ENCODE measurements at regions not wholly inside any gene's neighbourhood (a gene's known extent, or its start where the extent isn't known, plus 50 kb on each side); places are given as distances from the start of the nearest gene placed in this dataset.

GRCh38 chr4:4764558-4764905, 94.9 kb upstream of the MSX1 start:
- H3K9me3 ChIP-seq = no peaks in the 10 kb centered on the region
- H3K36me3 ChIP-seq = no peaks in the 10 kb centered on the region
- no peaks in the 10 kb centered on the region for H3K4me1 ChIP-seq
- H3K27me3 ChIP-seq = no peaks in the 10 kb centered on the region
- no peak overlapping the region for H3K27ac ChIP-seq
- intact Hi-C loops (cut with DNase I) = no loop called here
- no peak overlapping the region for H3K4me3 ChIP-seq
- no peak for TF ChIP-seq CTCF (IDR thresholded peaks at IDR 0.05)
- DNase-seq (ENCODE audit: low spot score in 2 of 2) = no peak

- no peaks in the 10 kb centered on the region for H3K9me3 ChIP-seq
- no peaks in the 10 kb centered on the region for H3K27me3 ChIP-seq
- intact Hi-C loops (cut with DNase I) = no loop called here
- H3K36me3 ChIP-seq = no peaks in the 10 kb centered on the region
- H3K4me3 ChIP-seq = no peak overlapping the region
- H3K4me1 ChIP-seq = no peaks in the 10 kb centered on the region
- TF ChIP-seq CTCF (IDR thresholded peaks at IDR 0.05) = no peak
- H3K27ac ChIP-seq = no peak overlapping the region
- no peak for DNase-seq (ENCODE audit: low spot score in 2 of 2)
These were observed 95.5 kb upstream of the MSX1 start for GRCh38 chr4:4763822-4764557.

DNA sequence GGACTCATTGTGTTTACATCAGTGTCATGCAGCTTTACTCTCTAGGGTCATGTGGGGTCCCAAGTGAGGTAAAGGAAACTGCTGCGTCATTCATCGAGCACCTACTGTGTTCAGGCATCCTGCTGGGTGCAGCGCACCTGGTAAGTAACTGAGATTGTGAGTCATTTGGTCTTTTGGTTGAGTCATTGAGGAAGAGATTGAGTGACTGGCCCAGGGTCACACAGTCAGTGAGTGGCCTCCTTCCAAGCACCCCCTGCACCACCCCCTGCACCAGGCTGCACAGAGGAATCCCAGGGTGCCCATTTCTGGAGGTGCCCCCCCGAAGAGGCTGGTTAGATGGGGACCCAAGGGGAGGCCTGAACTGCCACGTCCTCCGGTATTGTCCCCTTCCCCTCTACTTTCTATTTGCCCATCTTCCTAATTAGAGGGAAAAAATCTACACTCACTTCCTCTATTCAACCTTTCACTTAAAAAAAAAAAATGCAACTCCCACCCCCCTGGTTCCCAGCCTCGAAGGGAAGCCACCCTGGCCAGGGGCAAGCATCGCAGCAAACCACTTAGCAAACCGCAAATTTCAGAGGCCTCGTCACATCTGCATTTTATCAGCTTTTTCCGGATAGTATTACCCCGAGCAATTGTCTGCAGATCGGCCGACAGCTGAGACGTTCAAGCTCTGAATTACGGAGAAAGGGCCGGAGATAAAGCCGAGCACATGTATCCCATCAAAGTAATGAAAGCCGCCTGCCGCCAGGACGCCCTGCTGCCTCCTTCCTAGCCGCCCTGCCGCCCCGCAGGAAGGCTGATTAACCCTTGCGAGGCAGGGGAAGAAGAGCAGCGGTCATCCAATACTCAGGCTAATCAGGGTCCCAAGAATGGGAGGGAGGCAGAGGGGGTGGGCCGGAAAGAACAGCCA, 96.3 kb upstream of the MSX1 start:
- TF ChIP-seq CTCF (IDR thresholded peaks at IDR 0.05) = no peak
- Histone ChIP-seq H3K4me1 (no peaks in the 10 kb centered on the region), H3K9me3 (no peaks in the 10 kb centered on the region), H3K27me3 (no peaks in the 10 kb centered on the region), H3K36me3 (no peaks in the 10 kb centered on the region), H3K4me3 (no peak overlapping the region), H3K27ac (no peak overlapping the region)
- intact Hi-C loops (cut with DNase I) = no loop called here
- no peak for DNase-seq (ENCODE audit: low spot score in 2 of 2)

DNA sequence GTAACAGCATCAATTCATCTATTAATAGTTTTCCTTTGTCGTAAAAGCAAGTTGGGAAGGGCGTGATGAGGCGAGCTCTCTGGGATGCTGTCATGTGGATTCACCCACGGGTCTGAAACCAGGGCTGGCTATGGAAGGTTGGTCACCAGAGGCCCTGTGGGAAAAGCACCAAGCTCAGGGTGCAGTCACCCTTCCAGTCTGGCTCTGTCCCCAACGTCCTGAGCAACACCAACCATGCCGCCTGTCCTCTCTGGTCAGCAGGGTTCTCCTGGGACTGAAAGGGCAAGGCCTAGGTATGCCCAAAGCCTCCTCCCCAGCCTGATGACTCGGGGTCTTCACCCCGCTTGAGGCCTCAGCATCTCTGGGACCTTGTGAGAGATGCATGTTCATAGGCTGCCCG, 97.2 kb upstream of the MSX1 start:
- Histone ChIP-seq H3K27ac (no peak overlapping the region), H3K27me3 (no peaks in the 10 kb centered on the region), H3K4me3 (no peak overlapping the region), H3K36me3 (no peaks in the 10 kb centered on the region), H3K4me1 (no peaks in the 10 kb centered on the region), H3K9me3 (no peaks in the 10 kb centered on the region)
- TF ChIP-seq CTCF (IDR thresholded peaks at IDR 0.05) = no peak
- DNase-seq (ENCODE audit: low spot score in 2 of 2) = no peak
- intact Hi-C loops (cut with DNase I) = no loop called here

DNA sequence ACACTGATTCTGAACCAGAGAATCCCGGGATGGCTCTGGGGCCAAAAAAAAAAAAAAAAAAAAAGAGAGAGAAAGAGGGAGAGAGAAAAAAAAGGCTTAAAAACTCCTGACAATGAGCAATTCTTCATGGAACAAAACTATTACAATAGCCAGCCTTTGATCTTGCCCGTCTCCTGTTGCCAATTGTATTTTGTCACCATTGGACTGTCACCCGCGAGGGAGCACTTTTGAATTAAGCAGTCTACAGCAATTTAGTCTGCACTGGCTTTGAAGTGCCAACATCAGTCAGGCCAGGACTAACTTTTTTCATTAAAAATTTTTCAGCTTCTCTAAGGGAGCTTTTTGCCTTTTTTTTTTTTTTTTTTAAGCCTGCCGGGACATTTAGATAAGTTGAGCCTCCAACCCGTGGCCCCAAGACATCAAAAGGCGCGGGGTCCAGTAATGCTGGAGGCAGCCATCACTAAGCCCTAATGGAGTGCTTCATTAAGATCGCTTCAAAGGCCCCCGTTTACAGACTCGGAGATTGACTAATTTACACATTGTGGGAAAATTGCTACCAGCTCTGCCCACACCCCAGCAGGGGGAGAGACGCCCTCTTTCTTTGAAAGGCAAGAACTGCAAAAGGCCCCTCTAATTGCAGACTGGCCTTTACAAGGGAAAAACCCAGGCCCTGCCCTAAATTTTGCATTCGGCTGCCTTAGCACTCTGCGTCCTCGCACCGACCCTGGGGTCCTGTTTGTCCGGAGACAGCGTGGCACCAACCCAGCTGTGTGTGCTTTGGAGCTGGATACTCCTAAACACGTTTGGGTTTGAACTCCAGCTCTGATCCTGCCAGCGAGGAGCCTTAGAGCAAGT, 98.1 kb upstream of the MSX1 start:
- no peak for DNase-seq (ENCODE audit: low spot score in 2 of 2)
- Histone ChIP-seq H3K4me1 (no peaks in the 10 kb centered on the region), H3K9me3 (no peaks in the 10 kb centered on the region), H3K27ac (no peak overlapping the region), H3K27me3 (no peaks in the 10 kb centered on the region), H3K4me3 (no peak overlapping the region), H3K36me3 (no peaks in the 10 kb centered on the region)
- no peak for TF ChIP-seq CTCF (IDR thresholded peaks at IDR 0.05)
- intact Hi-C loops (cut with DNase I) = no loop called here
